SKM-1 (cell line): ENCODE measurements at regions not wholly inside any gene's neighbourhood (a gene's known extent, or its start where the extent isn't known, plus 50 kb on each side); places are given as distances from the start of the nearest gene placed in this dataset.
"Not testable (repeated sequence)": the region's sequence is repeated elsewhere in the genome, so short reads cannot be mapped to it uniquely, and the experiment has no call there.

Experiments
- DNase-seq: peaks from one replicate; lab custom pipeline; 2025; ENCODE audit not compliant: unreplicated experiment; lab: John Stamatoyannopoulos, UW

- no peak for DNase-seq
These were observed 600.3 kb downstream of the CCDC85A start for GRCh38 chr2:56784046-56784445.

- DNase-seq: no peak
These were observed 617.4 kb downstream of the CCDC85A start for GRCh38 chr2:56801214-56801613.

- DNase-seq: no peak
These were observed 618.0 kb downstream of the CCDC85A start for GRCh38 chr2:56801770-56802169.

GRCh38 chr2:56803596-56803995 is 619.8 kb downstream of the CCDC85A start:
- no peak for DNase-seq

- no peak for DNase-seq
These were observed 623.1 kb downstream of the CCDC85A start for GRCh38 chr2:56806924-56807323.

GRCh38 chr2:56807861-56808260 is 624.1 kb downstream of the CCDC85A start:
- no peak for DNase-seq

- DNase-seq: no peak
These were observed 627.6 kb downstream of the CCDC85A start for GRCh38 chr2:56811401-56811800.

GRCh38 chr2:56812432-56812831 is 628.6 kb downstream of the CCDC85A start:
- DNase-seq: no peak

- DNase-seq: no peak
These were observed 629.7 kb downstream of the CCDC85A start for GRCh38 chr2:56813490-56813889.

- no peak for DNase-seq
These were observed 632.9 kb downstream of the CCDC85A start for GRCh38 chr2:56816666-56817065.

GRCh38 chr2:56831780-56832179 is 648.0 kb downstream of the CCDC85A start:
- no peak for DNase-seq

GRCh38 chr2:56834686-56835085 is 650.9 kb downstream of the CCDC85A start:
- DNase-seq: no peak

- DNase-seq: not testable (repeated sequence)
These were observed 656.2 kb downstream of the CCDC85A start for GRCh38 chr2:56840009-56840408.

- DNase-seq: no peak
These were observed 677.2 kb downstream of the CCDC85A start for GRCh38 chr2:56860991-56861390.

GRCh38 chr2:56871644-56872043 is 687.9 kb downstream of the CCDC85A start:
- no peak for DNase-seq

- DNase-seq: no peak
These were observed 690.9 kb downstream of the CCDC85A start for GRCh38 chr2:56874717-56875116.

GRCh38 chr2:56889738-56890137 is 705.9 kb downstream of the CCDC85A start:
- DNase-seq: no peak

GRCh38 chr2:56892382-56892781 is 708.6 kb downstream of the CCDC85A start:
- DNase-seq: no peak

GRCh38 chr2:56898986-56899385 is 715.2 kb downstream of the CCDC85A start:
- no peak for DNase-seq

- DNase-seq: no peak
These were observed 728.7 kb downstream of the CCDC85A start for GRCh38 chr2:56912490-56912889.

- no peak for DNase-seq
These were observed 735.0 kb downstream of the CCDC85A start for GRCh38 chr2:56918790-56919189.

GRCh38 chr2:56933976-56934375 is 750.2 kb downstream of the CCDC85A start:
- DNase-seq: no peak

- DNase-seq: no peak
These were observed 751.1 kb downstream of the CCDC85A start for GRCh38 chr2:56934866-56935265.

GRCh38 chr2:56940054-56940453 is 756.3 kb downstream of the CCDC85A start:
- DNase-seq: no peak
